ENCODE measurements at regions not wholly inside any gene's neighbourhood (a gene's known extent, or its start where the extent isn't known, plus 50 kb on each side); places are given as distances from the start of the nearest gene placed in this dataset.

- no peaks in the 10 kb centered on the region for H3K36me3 ChIP-seq (ENCODE audit: insufficient read depth, low read length)
- peaks cover 4% of the 10 kb centered on the region for H3K9me3 Mint-ChIP-seq
- no peak overlapping the region for H3K4me3 Mint-ChIP-seq
- ChIA-PET CTCF (no interaction called here), POLR2A (no interaction called here)
- H3K27ac ChIP-seq (ENCODE audit: low read depth in 1 of 2, low read length in 2 of 2) = no peak overlapping the region
- H3K4me3 ChIP-seq (ENCODE audit: low read length) = no peak overlapping the region
- ATAC-seq (ENCODE audit: poor library complexity) (no peak), DNase-seq (no peak)
- H3K27me3 Mint-ChIP-seq = no peaks in the 10 kb centered on the region
- peaks cover 12 to 19% of the 10 kb centered on the region in 2 experiments for H3K9me3 ChIP-seq (ENCODE audit: control insufficient read depth in 1 of 2, insufficient read depth in 1 of 2, low read length in 2 of 2)
- H3K4me1 ChIP-seq (ENCODE audit: insufficient read depth, low read length) = peaks cover 35% of the 10 kb centered on the region
- no peaks in the 10 kb centered on the region for H3K36me3 Mint-ChIP-seq (ENCODE audit: low read depth)
- H3K27ac Mint-ChIP-seq = no peak overlapping the region
- intact Hi-C loops (cut with DNase I, micrococcal nuclease) = no loop called here
- peaks cover 42% of the 10 kb centered on the region for H3K4me1 Mint-ChIP-seq (ENCODE audit: low read depth)
- H3K27me3 ChIP-seq (ENCODE audit: control insufficient read depth in 1 of 2, insufficient read depth in 2 of 2, low read length in 2 of 2) = no peaks in the 10 kb centered on the region
- TF ChIP-seq CTCF (IDR thresholded peaks at IDR 0.05) = no peak
Observed at GRCh38 chr6:149236589-149236988, 80.9 kb upstream of the TAB2 start.

GRCh38 chr6:149237464-149237863, 80.0 kb upstream of the TAB2 start:
- Histone ChIP-seq H3K36me3 (ENCODE audit: insufficient read depth, low read length) (no peaks in the 10 kb centered on the region), H3K4me3 (ENCODE audit: low read length) (no peak overlapping the region), H3K27ac (ENCODE audit: low read depth in 1 of 2, low read length in 2 of 2) (no peak overlapping the region), H3K9me3 (ENCODE audit: control insufficient read depth in 1 of 2, insufficient read depth in 1 of 2, low read length in 2 of 2) (peaks cover 12 to 22% of the 10 kb centered on the region in 2 experiments), H3K27me3 (ENCODE audit: control insufficient read depth in 1 of 2, insufficient read depth in 2 of 2, low read length in 2 of 2) (no peaks in the 10 kb centered on the region), H3K4me1 (ENCODE audit: insufficient read depth, low read length) (peaks cover 27% of the 10 kb centered on the region)
- intact Hi-C loops (cut with DNase I, micrococcal nuclease) = no loop called here
- ATAC-seq (ENCODE audit: poor library complexity) (no peak), DNase-seq (no peak)
- CTCF ChIA-PET = interaction anchor here (0.7 kb wide), 1 partner anchor 97 kb away, joined by 3 read pairs; no protein-coding TSS in a partner anchor
- H3K9me3 Mint-ChIP-seq = peaks cover 4% of the 10 kb centered on the region
- TF ChIP-seq CTCF (IDR thresholded peaks at IDR 0.05) = no peak
- H3K4me3 Mint-ChIP-seq = no peak overlapping the region
- POLR2A ChIA-PET = no interaction called here
- no peaks in the 10 kb centered on the region for H3K27me3 Mint-ChIP-seq
- no peaks in the 10 kb centered on the region for H3K36me3 Mint-ChIP-seq (ENCODE audit: low read depth)
- peaks cover 33% of the 10 kb centered on the region for H3K4me1 Mint-ChIP-seq (ENCODE audit: low read depth)
- H3K27ac Mint-ChIP-seq = no peak overlapping the region

GRCh38 chr6:149239573-149240209, 77.8 kb upstream of the TAB2 start:
- DNase-seq (no peak), ATAC-seq (ENCODE audit: poor library complexity) (no peak)
- H3K4me1 Mint-ChIP-seq (ENCODE audit: low read depth) = peaks cover 18% of the 10 kb centered on the region
- Histone ChIP-seq H3K4me1 (ENCODE audit: insufficient read depth, low read length) (peaks cover 9% of the 10 kb centered on the region), H3K27ac (ENCODE audit: low read depth in 1 of 2, low read length in 2 of 2) (no peak overlapping the region), H3K36me3 (ENCODE audit: insufficient read depth, low read length) (no peaks in the 10 kb centered on the region), H3K4me3 (ENCODE audit: low read length) (no peak overlapping the region), H3K27me3 (ENCODE audit: control insufficient read depth in 1 of 2, insufficient read depth in 2 of 2, low read length in 2 of 2) (no peaks in the 10 kb centered on the region), H3K9me3 (ENCODE audit: control insufficient read depth in 1 of 2, insufficient read depth in 1 of 2, low read length in 2 of 2) (peaks cover 12 to 22% of the 10 kb centered on the region in 2 experiments)
- H3K9me3 Mint-ChIP-seq = peaks cover 4% of the 10 kb centered on the region
- no peaks in the 10 kb centered on the region for H3K36me3 Mint-ChIP-seq (ENCODE audit: low read depth)
- ChIA-PET CTCF (no interaction called here), POLR2A (no interaction called here)
- intact Hi-C loops (cut with DNase I, micrococcal nuclease) = no loop called here
- TF ChIP-seq CTCF (IDR thresholded peaks at IDR 0.05) = no peak
- H3K27ac Mint-ChIP-seq = no peak overlapping the region
- no peak overlapping the region for H3K4me3 Mint-ChIP-seq
- H3K27me3 Mint-ChIP-seq = no peaks in the 10 kb centered on the region

Data from CD4-positive, alpha-beta T cell (primary cell).